Renal pelvis (tissue), 1 donor: ENCODE measurements at regions not wholly inside any gene's neighbourhood (a gene's known extent, or its start where the extent isn't known, plus 50 kb on each side); places are given as distances from the start of the nearest gene placed in this dataset.

Experiments used
- DNase-seq: peaks from one replicate; pipeline ENCODE4 v3.0.0-alpha.2; 2013

DNA sequence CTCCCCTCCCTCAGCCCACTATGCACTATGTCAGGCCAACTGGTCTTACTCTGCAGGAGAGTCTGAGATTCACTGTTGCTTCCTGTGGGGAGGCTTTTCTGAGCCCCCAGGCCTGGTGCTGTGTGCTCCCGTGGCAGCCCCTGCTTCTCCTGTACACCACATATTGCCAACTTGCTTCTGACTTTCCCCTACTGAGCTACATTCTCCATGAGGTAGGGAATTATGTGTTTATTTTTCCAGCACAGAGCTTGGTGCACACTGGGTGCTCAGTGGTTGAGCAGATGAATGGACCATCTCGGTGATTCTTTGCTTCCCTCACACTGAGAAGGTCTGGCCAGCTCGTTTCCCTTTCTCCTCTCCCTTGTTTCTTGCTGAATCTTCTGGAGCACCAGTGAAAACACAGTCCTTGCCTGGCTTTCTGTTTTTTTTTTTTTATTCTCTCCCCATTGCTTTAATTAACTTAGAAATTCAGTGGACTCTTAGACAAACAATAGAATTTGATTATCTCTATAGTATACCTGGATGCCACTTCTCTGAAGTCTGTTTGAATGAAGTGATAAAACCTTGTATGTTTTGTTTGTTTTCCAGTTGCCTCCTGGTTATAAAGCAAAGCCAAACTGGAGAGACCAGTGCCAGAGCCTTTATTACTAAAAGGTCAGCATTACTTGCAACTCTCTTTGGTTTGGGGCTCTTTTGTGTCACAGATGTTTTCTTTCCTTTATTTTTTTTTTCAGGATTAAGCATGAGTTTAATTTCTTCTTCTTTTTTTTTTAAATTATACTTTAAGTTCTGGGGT is 50.3 kb upstream of the CNIH3 start:
- DNase-seq, result no peak
